GM12801 (cell line): ENCODE measurements at regions not wholly inside any gene's neighbourhood (a gene's known extent, or its start where the extent isn't known, plus 50 kb on each side); places are given as distances from the start of the nearest gene placed in this dataset.

Experiments used
- CTCF ChIP-seq: IDR thresholded peaks from one replicate; pipeline ENCODE4 v1.5.1; 2011; ENCODE audit warnings: control low read depth; ENCODE audit not compliant: insufficient read length; ENCODE audit errors: extremely low read depth

- no peak for TF ChIP-seq CTCF
These were observed 200.8 kb upstream of the SLCO3A1 start for GRCh38 chr15:91652610-91653207.

- no peak for TF ChIP-seq CTCF
These were observed 193.3 kb upstream of the SLCO3A1 start for GRCh38 chr15:91660174-91660649.

- no peak for TF ChIP-seq CTCF
These were observed 189.2 kb upstream of the SLCO3A1 start for GRCh38 chr15:91664224-91664836.

- no peak for TF ChIP-seq CTCF
These were observed 188.3 kb upstream of the SLCO3A1 start for GRCh38 chr15:91665212-91665611.

GRCh38 chr15:91668370-91668769 lies 185.1 kb upstream of the SLCO3A1 start:
- no peak for TF ChIP-seq CTCF

- no peak for TF ChIP-seq CTCF
These were observed 183.4 kb upstream of the SLCO3A1 start for GRCh38 chr15:91670108-91670507.

- TF ChIP-seq CTCF, result no peak
These were observed 175.5 kb upstream of the SLCO3A1 start for GRCh38 chr15:91678003-91678402.
